GM23338 (cell line): ENCODE measurements at regions not wholly inside any gene's neighbourhood (a gene's known extent, or its start where the extent isn't known, plus 50 kb on each side); places are given as distances from the start of the nearest gene placed in this dataset.

Experiments used
- ATAC-seq: fragments of 200-7000 bp; cut with Tn5 transposase; 3 replicates; pipeline ENCODE4 v1.9.1; 2020
- DNase-seq: peaks from one replicate; pipeline ENCODE4 v3.0.0-alpha.2; 2015; ENCODE audit warnings: low spot score
- H2AFZ ChIP-seq: fragments of 200-600 bp; sonication (generic); 2 replicates; pipeline ENCODE4 v1.8.0; 2016; ENCODE audit warnings: antibody characterized with exemption, mild to moderate bottlenecking, moderate library complexity
- H3F3A ChIP-seq: fragments of 200-600 bp; sonication (generic); replicated peaks from 2 replicates; pipeline ENCODE4 v1.8.0; 2017; ENCODE audit warnings: antibody characterized with exemption, mixed run types, low read depth
- H3K27ac ChIP-seq: fragments of 200-600 bp; sonication (generic); 2 replicates; pipeline ENCODE4 v1.6.1; 2016; ENCODE audit warnings: low read depth
- H3K27me3 ChIP-seq: fragments of 200-600 bp; sonication (generic); 2 replicates; pipeline ENCODE4 v1.8.0; 2016; ENCODE audit warnings: mild to moderate bottlenecking, mixed run types, moderate library complexity; ENCODE audit not compliant: insufficient read depth
- H3K36me3 ChIP-seq: fragments of 200-600 bp; sonication (generic); 2 replicates; pipeline ENCODE4 v1.8.0; 2016; ENCODE audit warnings: mild to moderate bottlenecking; ENCODE audit not compliant: insufficient read depth
- H3K4me1 ChIP-seq: fragments of 200-600 bp; sonication (generic); 2 replicates; pipeline ENCODE4 v1.8.0; 2016; ENCODE audit warnings: mild to moderate bottlenecking, moderate library complexity; ENCODE audit not compliant: insufficient read depth
- H3K4me2 ChIP-seq: fragments of 200-600 bp; sonication (generic); 2 replicates; pipeline ENCODE4 v1.7.1; 2017; ENCODE audit warnings: mixed run types
- H3K4me3 ChIP-seq: fragments of 200-600 bp; sonication (generic); 2 replicates; pipeline ENCODE4 v1.6.1; 2016; ENCODE audit warnings: mixed run types
- H3K79me2 ChIP-seq: fragments of 200-600 bp; sonication (generic); replicated peaks from 2 replicates; pipeline ENCODE4 v1.8.0; 2017; ENCODE audit warnings: mild to moderate bottlenecking; ENCODE audit not compliant: insufficient read depth
- H3K9me2 ChIP-seq: fragments of 200-600 bp; sonication (generic); 2 replicates; pipeline ENCODE4 v1.8.0; 2017; ENCODE audit not compliant: insufficient read depth
- H4K20me1 ChIP-seq: fragments of 200-600 bp; sonication (generic); replicated peaks from 2 replicates; pipeline ENCODE4 v1.8.0; 2017; ENCODE audit warnings: mild to moderate bottlenecking; ENCODE audit not compliant: insufficient read depth
- H3K27ac Mint-ChIP-seq: 2 replicates; pipeline ENCODE4 v1.8.0; 2020; ENCODE audit warnings: inconsistent platforms, mild to moderate bottlenecking, moderate library complexity, mixed read lengths
- H3K27me3 Mint-ChIP-seq: 3 replicates; pipeline ENCODE4 v1.8.0; 2022; ENCODE audit warnings: low read depth, mild to moderate bottlenecking, moderate library complexity, mixed read lengths, inconsistent platforms; ENCODE audit not compliant: insufficient read depth, poor library complexity
- H3K36me3 Mint-ChIP-seq: 3 replicates; pipeline ENCODE4 v1.8.0; 2021; ENCODE audit warnings: low read depth, mild to moderate bottlenecking, inconsistent platforms, moderate library complexity, mixed read lengths
- H3K4me1 Mint-ChIP-seq: 3 replicates; pipeline ENCODE4 v1.8.0; 2020; ENCODE audit warnings: mild to moderate bottlenecking, inconsistent platforms, mixed read lengths
- H3K4me3 Mint-ChIP-seq: 3 replicates; pipeline ENCODE4 v1.8.0; 2021; ENCODE audit warnings: moderate library complexity, mild to moderate bottlenecking, inconsistent platforms, mixed read lengths
- H3K9me3 Mint-ChIP-seq: 3 replicates; pipeline ENCODE4 v1.8.0; 2020; ENCODE audit warnings: moderate library complexity, mild to moderate bottlenecking, inconsistent platforms, mixed read lengths
- EZH2 ChIP-seq: fragments of 200-600 bp; sonication (generic); IDR thresholded peaks from one replicate; pipeline ENCODE4 v1.8.0; 2017; ENCODE audit warnings: antibody characterized with exemption, mild to moderate bottlenecking, low read depth; ENCODE audit not compliant: unreplicated experiment
- JUNB ChIP-seq: IDR thresholded peaks from one replicate; pipeline ENCODE4 v1.6.1; 2016; ENCODE audit warnings: antibody characterized with exemption; ENCODE audit not compliant: unreplicated experiment
- POLR2AphosphoS5 ChIP-seq: IDR thresholded peaks from 2 replicates; pipeline ENCODE4 v1.6.1; 2016; ENCODE audit warnings: antibody characterized with exemption, low read depth
- STAT1 ChIP-seq: IDR thresholded peaks from one replicate; pipeline ENCODE4 v1.6.1; 2016; ENCODE audit warnings: antibody characterized with exemption; ENCODE audit not compliant: unreplicated experiment
- ZNF114 ChIP-seq: fragments of 250-450 bp; sonication (Bioruptor Pico); IDR thresholded peaks from 2 replicates; pipeline ENCODE4 v1.5.0; 2020; ENCODE audit warnings: mild to moderate bottlenecking, moderate library complexity
- TF ChIP-seq, protein P1 (sequence below), 2 experiments: fragments of 200-600 bp in 1 of 2; sonication (generic) in 1 of 2; conservative IDR thresholded peaks; 2 replicates each; pipeline versions ENCODE4 v1.5.1 to v1.6.1; 2016 to 2017; ENCODE audit warnings: antibody characterized with exemption in 2 of 2, low read depth in 2 of 2, mild to moderate bottlenecking in 2 of 2, moderate library complexity in 1 of 2
- TF ChIP-seq, protein P2 (sequence below): IDR thresholded peaks from one replicate; pipeline ENCODE4 v1.6.1; 2018; ENCODE audit warnings: antibody characterized with exemption; ENCODE audit not compliant: unreplicated experiment
- TF ChIP-seq, protein P3 (sequence below): IDR thresholded peaks from 2 replicates; pipeline ENCODE4 v1.6.1; 2016; ENCODE audit warnings: antibody characterized with exemption

DNA sequence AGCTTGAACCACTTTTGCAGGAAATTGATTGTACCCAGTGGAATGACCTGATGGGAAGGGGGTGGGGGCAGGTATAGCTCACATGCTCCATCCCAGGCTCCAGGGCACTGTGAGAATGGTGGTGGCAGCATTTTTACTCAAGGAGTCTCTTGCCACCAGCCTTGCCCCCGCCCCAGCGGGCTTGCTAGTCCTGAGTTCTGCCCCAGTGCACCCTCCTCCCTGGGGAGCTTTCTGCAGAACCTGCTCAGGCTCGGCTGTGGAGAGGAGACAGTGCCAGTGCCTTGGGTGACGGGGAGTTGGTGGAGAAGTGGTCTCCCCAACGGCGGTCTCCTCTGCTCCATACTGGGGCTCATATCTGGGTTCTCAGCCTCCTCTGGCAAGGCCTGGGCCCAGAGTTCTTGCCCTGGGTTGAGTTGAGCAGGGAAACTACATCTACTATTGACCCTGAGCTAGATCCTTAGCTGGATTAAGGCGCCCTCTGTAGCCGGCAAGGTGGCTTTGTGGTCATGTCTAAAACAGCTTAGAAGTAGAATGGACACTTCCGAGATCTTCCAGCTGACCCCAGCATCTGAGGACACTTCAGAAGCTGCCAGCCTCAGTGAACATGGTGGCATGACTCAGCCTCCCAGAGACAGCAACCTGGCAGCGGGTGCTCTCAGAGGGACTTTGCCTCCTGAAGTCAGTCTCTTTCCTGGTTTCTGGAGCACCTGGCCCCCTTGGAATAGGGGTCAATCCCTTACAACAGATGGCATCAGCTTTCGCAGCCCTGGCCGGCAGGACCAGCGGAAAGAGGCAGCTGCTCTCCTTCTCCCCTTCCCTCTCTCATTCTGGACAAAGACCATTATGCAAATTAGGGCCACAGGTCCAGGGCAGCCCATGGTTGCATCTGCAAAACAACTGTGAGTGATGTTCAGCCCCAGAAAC lies 363.4 kb upstream of the MKI67 start:
- H2AFZ ChIP-seq, result no peak overlapping the region
- no peaks in the 10 kb centered on the region for H3F3A ChIP-seq
- no peaks in the 10 kb centered on the region; the same call in 1 of the 2 replicates for H3K4me1 ChIP-seq
- no peaks in the 10 kb centered on the region for H4K20me1 ChIP-seq
- no peak overlapping the region for H3K27ac Mint-ChIP-seq
- no peak overlapping the region for H3K4me3 ChIP-seq
- H3K4me2 ChIP-seq, result no peak overlapping the region
- ATAC-seq (no peak), DNase-seq (no peak)
- no peaks in the 10 kb centered on the region; the same call in 1 of the 2 replicates for H3K9me2 ChIP-seq
- no peak overlapping the region for H3K4me3 Mint-ChIP-seq
- H3K36me3 ChIP-seq, result no peaks in the 10 kb centered on the region
- no peak for TF ChIP-seq STAT1
- TF ChIP-seq, protein P1, sequence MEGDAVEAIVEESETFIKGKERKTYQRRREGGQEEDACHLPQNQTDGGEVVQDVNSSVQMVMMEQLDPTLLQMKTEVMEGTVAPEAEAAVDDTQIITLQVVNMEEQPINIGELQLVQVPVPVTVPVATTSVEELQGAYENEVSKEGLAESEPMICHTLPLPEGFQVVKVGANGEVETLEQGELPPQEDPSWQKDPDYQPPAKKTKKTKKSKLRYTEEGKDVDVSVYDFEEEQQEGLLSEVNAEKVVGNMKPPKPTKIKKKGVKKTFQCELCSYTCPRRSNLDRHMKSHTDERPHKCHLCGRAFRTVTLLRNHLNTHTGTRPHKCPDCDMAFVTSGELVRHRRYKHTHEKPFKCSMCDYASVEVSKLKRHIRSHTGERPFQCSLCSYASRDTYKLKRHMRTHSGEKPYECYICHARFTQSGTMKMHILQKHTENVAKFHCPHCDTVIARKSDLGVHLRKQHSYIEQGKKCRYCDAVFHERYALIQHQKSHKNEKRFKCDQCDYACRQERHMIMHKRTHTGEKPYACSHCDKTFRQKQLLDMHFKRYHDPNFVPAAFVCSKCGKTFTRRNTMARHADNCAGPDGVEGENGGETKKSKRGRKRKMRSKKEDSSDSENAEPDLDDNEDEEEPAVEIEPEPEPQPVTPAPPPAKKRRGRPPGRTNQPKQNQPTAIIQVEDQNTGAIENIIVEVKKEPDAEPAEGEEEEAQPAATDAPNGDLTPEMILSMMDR (conservative IDR thresholded peaks at IDR 0.05; ENCODE audit: low read depth in 2 of 2), result peak in 1 of 2 experiments; percentile 41; a peak in 2 of 4 replicates
- H3K9me3 Mint-ChIP-seq, result peaks cover 2% of the 10 kb centered on the region; the same call in 2 of the 3 replicates
- no peak overlapping the region for H3K27ac ChIP-seq
- H3K27me3 ChIP-seq, result no peaks in the 10 kb centered on the region
- peaks cover 3% of the 10 kb centered on the region for H3K27me3 Mint-ChIP-seq
- no peaks in the 10 kb centered on the region for H3K36me3 Mint-ChIP-seq
- H3K79me2 ChIP-seq, result no peaks in the 10 kb centered on the region
- peaks cover 10% of the 10 kb centered on the region; the same call in 2 of the 3 replicates for H3K4me1 Mint-ChIP-seq

DNA sequence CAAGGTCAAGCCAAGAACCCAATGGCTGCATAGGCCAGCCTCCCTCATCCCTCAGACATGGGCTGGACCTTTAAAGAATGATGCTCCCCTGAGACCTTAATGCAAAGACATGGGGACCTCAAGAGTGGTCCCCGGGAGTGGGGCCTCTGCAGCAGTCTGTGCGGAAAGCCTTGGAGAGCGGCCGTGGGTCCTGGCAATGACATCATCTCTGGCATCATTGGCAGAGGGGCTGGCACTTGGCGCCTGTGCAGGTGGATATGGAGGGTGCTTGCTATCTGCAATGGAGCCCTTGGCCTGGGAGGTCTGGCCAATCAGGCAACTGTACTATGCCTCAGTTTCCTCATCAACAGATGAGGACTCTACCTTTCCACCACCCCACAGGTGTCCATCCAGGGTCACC lies 365.5 kb upstream of the MKI67 start:
- Histone ChIP-seq H3K4me2 (no peak overlapping the region), H3K9me2 (no peaks in the 10 kb centered on the region; the same call in 1 of the 2 replicates), H3K27me3 (no peaks in the 10 kb centered on the region), H4K20me1 (no peaks in the 10 kb centered on the region), H3K27ac (no peak overlapping the region), H2AFZ (no peak overlapping the region), H3K36me3 (no peaks in the 10 kb centered on the region), H3K79me2 (no peaks in the 10 kb centered on the region), H3K4me3 (no peak overlapping the region), H3F3A (no peaks in the 10 kb centered on the region), H3K4me1 (no peaks in the 10 kb centered on the region)
- H3K4me1 Mint-ChIP-seq, result no peaks in the 10 kb centered on the region
- ATAC-seq, result no peak
- no peak for DNase-seq
- H3K9me3 Mint-ChIP-seq, result peaks cover 2% of the 10 kb centered on the region; the same call in 2 of the 3 replicates
- no peak overlapping the region for H3K27ac Mint-ChIP-seq
- peaks cover 3% of the 10 kb centered on the region for H3K27me3 Mint-ChIP-seq
- no peak overlapping the region for H3K4me3 Mint-ChIP-seq
- H3K36me3 Mint-ChIP-seq, result no peaks in the 10 kb centered on the region
- no peak for TF ChIP-seq ZNF114 (CRISPR knock-in tag)
- TF ChIP-seq JUNB, result no peak
- no peak for TF ChIP-seq STAT1
- no peak for TF ChIP-seq EZH2
- TF ChIP-seq, protein P2, sequence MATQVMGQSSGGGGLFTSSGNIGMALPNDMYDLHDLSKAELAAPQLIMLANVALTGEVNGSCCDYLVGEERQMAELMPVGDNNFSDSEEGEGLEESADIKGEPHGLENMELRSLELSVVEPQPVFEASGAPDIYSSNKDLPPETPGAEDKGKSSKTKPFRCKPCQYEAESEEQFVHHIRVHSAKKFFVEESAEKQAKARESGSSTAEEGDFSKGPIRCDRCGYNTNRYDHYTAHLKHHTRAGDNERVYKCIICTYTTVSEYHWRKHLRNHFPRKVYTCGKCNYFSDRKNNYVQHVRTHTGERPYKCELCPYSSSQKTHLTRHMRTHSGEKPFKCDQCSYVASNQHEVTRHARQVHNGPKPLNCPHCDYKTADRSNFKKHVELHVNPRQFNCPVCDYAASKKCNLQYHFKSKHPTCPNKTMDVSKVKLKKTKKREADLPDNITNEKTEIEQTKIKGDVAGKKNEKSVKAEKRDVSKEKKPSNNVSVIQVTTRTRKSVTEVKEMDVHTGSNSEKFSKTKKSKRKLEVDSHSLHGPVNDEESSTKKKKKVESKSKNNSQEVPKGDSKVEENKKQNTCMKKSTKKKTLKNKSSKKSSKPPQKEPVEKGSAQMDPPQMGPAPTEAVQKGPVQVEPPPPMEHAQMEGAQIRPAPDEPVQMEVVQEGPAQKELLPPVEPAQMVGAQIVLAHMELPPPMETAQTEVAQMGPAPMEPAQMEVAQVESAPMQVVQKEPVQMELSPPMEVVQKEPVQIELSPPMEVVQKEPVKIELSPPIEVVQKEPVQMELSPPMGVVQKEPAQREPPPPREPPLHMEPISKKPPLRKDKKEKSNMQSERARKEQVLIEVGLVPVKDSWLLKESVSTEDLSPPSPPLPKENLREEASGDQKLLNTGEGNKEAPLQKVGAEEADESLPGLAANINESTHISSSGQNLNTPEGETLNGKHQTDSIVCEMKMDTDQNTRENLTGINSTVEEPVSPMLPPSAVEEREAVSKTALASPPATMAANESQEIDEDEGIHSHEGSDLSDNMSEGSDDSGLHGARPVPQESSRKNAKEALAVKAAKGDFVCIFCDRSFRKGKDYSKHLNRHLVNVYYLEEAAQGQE, result no peak
- TF ChIP-seq, protein P3, sequence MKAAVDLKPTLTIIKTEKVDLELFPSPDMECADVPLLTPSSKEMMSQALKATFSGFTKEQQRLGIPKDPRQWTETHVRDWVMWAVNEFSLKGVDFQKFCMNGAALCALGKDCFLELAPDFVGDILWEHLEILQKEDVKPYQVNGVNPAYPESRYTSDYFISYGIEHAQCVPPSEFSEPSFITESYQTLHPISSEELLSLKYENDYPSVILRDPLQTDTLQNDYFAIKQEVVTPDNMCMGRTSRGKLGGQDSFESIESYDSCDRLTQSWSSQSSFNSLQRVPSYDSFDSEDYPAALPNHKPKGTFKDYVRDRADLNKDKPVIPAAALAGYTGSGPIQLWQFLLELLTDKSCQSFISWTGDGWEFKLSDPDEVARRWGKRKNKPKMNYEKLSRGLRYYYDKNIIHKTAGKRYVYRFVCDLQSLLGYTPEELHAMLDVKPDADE, result no peak
- no peak for TF ChIP-seq POLR2AphosphoS5
